IgD-negative memory B cell (primary cell): ENCODE measurements at regions not wholly inside any gene's neighbourhood (a gene's known extent, or its start where the extent isn't known, plus 50 kb on each side); places are given as distances from the start of the nearest gene placed in this dataset.
"Not testable (repeated sequence)": the region's sequence is repeated elsewhere in the genome, so short reads cannot be mapped to it uniquely, and the experiment has no call there.

Experiments
- H3K27ac Mint-ChIP-seq, 3 donors: one replicate each; pipeline ENCODE4 v1.8.0; 2020 to 2022; ENCODE audit warnings: mild to moderate bottlenecking in 3 of 3, mixed read lengths in 3 of 3, moderate library complexity in 1 of 3
- H3K27me3 Mint-ChIP-seq: one replicate; pipeline ENCODE4 v1.8.0; 2021; ENCODE audit warnings: mixed read lengths
- H3K36me3 Mint-ChIP-seq: one replicate; pipeline ENCODE4 v1.8.0; 2020; ENCODE audit warnings: mild to moderate bottlenecking, mixed read lengths
- H3K4me1 Mint-ChIP-seq, 3 donors: one replicate each; pipeline ENCODE4 v1.8.0; 2020 to 2022; ENCODE audit warnings: mixed read lengths in 3 of 3, mild to moderate bottlenecking in 1 of 3
- H3K4me3 Mint-ChIP-seq, 4 donors: one replicate each; pipeline ENCODE4 v1.8.0; 2020 to 2022; ENCODE audit warnings: mild to moderate bottlenecking in 4 of 4, mixed read lengths in 4 of 4, moderate library complexity in 3 of 4
- H3K9me3 Mint-ChIP-seq, 3 donors: one replicate each; pipeline ENCODE4 v1.8.0; 2020 to 2021; ENCODE audit warnings: mixed read lengths in 3 of 3, mild to moderate bottlenecking in 1 of 3

DNA sequence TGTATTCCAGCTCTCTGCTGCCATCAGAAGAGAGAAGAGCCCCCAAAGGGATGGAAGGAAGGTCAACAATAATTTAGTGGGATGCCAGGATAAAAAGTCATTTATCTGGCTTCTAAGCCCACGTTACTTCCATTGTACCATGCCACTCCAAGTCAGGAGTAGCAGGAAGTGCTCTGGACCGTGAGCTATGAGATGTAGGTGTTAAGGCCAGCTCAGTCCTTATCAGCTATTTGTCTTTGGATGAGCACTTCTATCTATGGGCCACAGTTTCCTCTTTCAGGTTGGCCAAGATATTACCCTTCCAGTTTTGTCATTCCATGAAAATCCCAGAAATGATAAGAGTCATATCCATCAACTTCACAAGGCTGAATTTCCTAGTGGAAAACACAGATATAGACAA, 119.4 kb upstream of the CACUL1 start:
- H3K27ac Mint-ChIP-seq, result no peak overlapping the region
- peaks cover 19% of the 10 kb centered on the region for H3K27me3 Mint-ChIP-seq
- H3K4me1 Mint-ChIP-seq, result no peaks in the 10 kb centered on the region
- no peak overlapping the region for H3K4me3 Mint-ChIP-seq
- H3K9me3 Mint-ChIP-seq, result peaks cover 7 to 13% (median 10%) of the 10 kb centered on the region in 3 donors
- H3K36me3 Mint-ChIP-seq, result peaks cover 2% of the 10 kb centered on the region

DNA sequence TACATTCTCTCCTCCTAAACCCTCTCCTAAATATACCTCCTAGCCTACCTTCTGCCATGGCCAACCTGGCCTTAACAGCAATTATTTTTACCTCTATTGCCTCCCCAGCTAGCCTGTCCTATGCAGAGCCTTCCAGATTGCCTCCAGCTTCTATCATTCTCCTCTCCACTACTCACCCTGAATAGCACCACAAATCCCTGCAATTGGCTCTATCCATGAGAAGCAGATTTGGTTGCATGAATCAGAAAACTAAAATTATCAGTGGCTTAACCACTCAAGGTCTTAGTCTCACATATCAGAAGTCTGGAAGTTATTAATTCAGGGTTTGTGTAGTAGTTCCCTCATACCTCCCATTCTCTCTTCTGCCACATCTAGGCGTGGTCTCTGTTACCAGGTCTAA, 120.3 kb upstream of the CACUL1 start:
- H3K27ac Mint-ChIP-seq, result no peak overlapping the region
- peaks cover 7 to 13% (median 10%) of the 10 kb centered on the region in 3 donors for H3K9me3 Mint-ChIP-seq
- H3K4me3 Mint-ChIP-seq, result no peak overlapping the region
- no peaks in the 10 kb centered on the region for H3K4me1 Mint-ChIP-seq
- H3K36me3 Mint-ChIP-seq, result peaks cover 2% of the 10 kb centered on the region
- peaks cover 18% of the 10 kb centered on the region for H3K27me3 Mint-ChIP-seq

DNA sequence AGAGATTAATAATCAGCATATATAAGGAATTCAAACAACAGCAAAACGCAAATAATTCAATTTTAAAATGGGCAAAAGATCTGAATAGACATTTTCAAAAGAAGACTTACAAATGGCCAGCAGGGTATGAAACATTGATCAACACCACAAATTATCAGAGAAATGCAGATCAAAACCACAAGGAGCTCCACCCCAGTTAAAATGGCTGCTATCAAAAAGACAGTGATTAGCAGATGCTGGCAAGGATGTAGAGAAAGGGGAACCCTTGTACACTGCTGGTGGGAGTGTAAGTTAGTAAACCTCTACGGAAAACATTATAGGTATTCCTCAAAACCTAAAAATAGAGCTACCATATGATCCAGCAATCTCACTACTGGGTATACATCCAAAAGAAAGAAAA, 128.0 kb upstream of the CACUL1 start:
- Mint-ChIP-seq H3K27ac (peak overlapping the region in 1 of 3 donors; percentile 48), H3K9me3 (peaks cover 0 to 8% (median 7%) of the 10 kb centered on the region in 3 donors), H3K36me3 (no peaks in the 10 kb centered on the region), H3K4me1 (no peaks in the 10 kb centered on the region), H3K4me3 (no peak overlapping the region), H3K27me3 (no peaks in the 10 kb centered on the region)

DNA sequence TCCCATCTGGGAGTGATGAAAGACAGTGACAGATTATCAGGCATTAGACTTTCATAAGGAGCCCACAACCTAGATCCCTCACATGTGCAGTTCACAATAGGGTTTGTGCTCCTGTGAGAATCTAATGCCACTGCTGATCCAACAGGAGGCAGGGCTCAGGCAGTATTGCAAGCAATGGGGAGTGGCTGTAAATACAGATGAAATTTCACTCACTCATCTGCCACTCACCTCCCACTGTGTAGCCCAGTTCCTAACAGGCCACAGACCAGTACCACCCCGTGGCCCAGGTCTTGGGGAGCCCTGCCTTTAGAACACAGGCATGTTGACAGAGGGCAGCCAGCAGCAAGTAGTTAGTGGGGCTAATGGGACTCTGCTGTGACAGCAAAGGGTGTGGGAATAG, 137.3 kb upstream of the NANOS1 start:
- Mint-ChIP-seq H3K9me3 (peaks cover 2 to 7% (median 6%) of the 10 kb centered on the region in 3 donors), H3K4me1 (no peaks in the 10 kb centered on the region), H3K27me3 (peaks cover 6% of the 10 kb centered on the region), H3K4me3 (no peak overlapping the region), H3K27ac (no peak overlapping the region), H3K36me3 (no peaks in the 10 kb centered on the region)

DNA sequence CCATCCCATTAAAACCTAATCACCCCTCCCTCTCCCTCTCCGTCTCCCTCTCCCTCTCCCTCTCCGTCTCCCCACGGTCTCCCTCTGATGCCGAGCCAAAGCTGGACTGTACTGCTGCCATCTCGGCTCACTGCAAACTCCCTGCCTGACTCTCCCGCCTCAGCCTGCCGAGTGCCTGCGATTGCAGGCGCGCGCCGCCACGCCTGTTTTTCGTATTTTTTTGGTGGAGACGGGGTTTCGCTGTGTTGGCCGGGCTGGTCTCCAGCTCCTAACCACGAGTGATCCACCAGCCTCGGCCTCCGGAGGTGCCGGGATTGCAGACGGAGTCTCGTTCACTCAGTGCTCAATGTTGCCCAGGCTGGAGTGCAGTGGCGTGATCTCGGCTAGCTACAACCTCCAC, 134.6 kb upstream of the NANOS1 start:
- not testable (repeated sequence) for H3K9me3 Mint-ChIP-seq, H3K4me1 Mint-ChIP-seq, H3K27me3 Mint-ChIP-seq, H3K36me3 Mint-ChIP-seq, H3K27ac Mint-ChIP-seq, H3K4me3 Mint-ChIP-seq

DNA sequence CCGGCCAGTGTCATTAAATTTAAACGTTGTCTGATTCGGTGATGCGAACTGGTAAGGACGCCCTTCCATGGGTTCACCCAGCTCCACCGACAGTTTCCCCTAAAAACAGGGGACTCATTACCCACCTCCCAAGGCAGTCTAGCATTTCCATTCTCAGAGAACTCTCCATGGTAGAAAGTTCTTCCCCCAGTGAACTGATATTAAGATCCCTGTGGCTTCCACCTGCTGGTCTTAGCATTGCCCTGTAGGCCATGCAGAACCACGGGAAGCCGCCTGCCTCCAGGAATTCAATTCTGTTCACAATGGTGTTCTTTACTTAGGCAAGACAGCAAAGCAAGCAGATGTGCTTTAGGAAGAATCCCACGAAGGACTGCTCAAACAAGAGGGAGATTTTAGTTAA, 128.9 kb upstream of the NANOS1 start:
- Mint-ChIP-seq H3K27me3 (peaks cover 12% of the 10 kb centered on the region), H3K36me3 (no peaks in the 10 kb centered on the region), H3K27ac (no peak overlapping the region), H3K4me3 (no peak overlapping the region), H3K4me1 (no peaks in the 10 kb centered on the region), H3K9me3 (no peaks in the 10 kb centered on the region)

DNA sequence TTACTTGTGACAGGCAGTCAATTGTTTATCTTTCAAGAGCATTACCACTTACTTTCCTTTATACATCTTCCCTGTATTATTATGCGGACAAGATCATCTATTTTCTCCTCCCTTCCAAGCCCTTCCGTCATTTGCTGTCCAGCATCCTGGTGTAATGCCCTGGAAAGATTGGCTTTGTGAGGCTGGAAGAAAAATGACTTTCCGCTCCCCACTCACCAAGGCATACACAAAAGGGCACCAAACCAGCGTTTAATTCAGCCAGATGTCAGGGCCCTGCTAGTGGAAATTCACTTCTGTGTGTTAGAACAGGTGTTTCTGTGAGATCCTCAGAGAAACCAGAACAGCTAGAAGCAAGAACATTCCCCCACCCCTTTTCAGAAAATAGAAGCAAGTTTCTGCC, 128.1 kb upstream of the NANOS1 start:
- peaks cover 12% of the 10 kb centered on the region for H3K27me3 Mint-ChIP-seq
- H3K36me3 Mint-ChIP-seq, result no peaks in the 10 kb centered on the region
- no peaks in the 10 kb centered on the region for H3K4me1 Mint-ChIP-seq
- no peak overlapping the region for H3K27ac Mint-ChIP-seq
- H3K4me3 Mint-ChIP-seq, result no peak overlapping the region
- peaks cover 0 to 2% (median 0%) of the 10 kb centered on the region in 3 donors for H3K9me3 Mint-ChIP-seq

DNA sequence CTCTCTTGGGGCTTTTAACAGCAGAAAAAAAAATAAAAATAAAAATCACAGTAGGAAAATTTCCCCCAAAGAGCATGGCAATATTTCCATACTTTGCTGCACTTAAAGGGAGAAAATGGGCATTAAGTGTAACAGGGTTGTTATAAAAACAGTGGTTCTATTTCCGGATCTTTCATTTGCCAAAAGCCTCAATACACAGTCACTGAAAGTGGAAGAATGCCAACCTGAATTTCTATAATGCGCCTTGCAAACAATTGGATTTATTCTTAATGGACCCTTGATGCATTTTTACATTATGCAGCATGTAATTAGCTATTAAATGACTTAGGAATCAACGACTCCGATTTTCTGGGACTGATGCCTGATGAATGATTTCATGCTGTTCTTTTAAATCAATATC, 127.6 kb upstream of the NANOS1 start:
- H3K27ac Mint-ChIP-seq, result no peak overlapping the region
- H3K36me3 Mint-ChIP-seq, result no peaks in the 10 kb centered on the region
- no peaks in the 10 kb centered on the region for H3K4me1 Mint-ChIP-seq
- no peak overlapping the region for H3K4me3 Mint-ChIP-seq
- peaks cover 0 to 3% (median 3%) of the 10 kb centered on the region in 3 donors for H3K9me3 Mint-ChIP-seq
- peaks cover 12% of the 10 kb centered on the region for H3K27me3 Mint-ChIP-seq

DNA sequence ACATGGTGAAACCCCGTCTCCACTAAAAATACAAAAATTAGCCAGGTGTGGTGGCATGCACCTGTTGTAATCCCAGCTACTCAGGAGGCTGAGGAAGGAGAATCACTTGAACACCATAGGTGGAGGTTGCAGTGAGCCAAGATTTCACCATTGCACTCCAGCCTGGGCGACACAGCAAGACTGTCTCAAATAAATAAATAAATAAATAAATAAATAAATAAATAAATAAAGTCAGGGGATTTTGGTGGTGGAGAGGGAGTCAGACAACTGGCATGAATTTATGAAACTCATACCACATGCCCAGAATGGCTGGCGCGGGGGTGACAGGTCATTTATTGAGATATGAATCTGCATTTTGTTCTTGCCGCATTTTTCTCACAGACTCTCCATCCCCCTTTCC, 126.9 kb upstream of the NANOS1 start:
- H3K27me3 Mint-ChIP-seq, result peaks cover 12% of the 10 kb centered on the region
- not testable (repeated sequence) for H3K9me3 Mint-ChIP-seq, H3K4me3 Mint-ChIP-seq, H3K27ac Mint-ChIP-seq, H3K4me1 Mint-ChIP-seq, H3K36me3 Mint-ChIP-seq

DNA sequence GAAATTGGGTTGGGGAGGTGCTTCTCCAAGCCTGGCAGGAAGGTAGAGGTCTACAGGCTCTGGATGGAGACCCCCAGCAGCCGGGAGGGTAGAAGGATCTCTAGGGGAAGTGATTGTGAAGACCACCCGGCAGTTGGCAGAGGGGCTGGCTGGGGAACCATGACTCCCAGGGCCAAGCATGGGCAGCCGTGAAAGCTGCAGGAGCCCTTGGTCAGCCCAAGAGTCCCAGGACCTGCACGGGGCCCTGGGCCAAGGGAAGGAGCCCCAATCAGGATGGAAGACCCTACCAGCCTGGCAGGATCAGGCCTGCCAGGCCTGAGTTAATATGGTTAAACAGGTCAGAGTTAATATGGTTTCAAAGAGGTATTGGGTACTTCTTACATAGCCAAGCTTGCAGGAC, 126.3 kb upstream of the NANOS1 start:
- Mint-ChIP-seq H3K9me3 (peaks cover 0 to 3% (median 3%) of the 10 kb centered on the region in 3 donors), H3K27me3 (peaks cover 12% of the 10 kb centered on the region), H3K27ac (no peak overlapping the region), H3K4me3 (no peak overlapping the region), H3K36me3 (no peaks in the 10 kb centered on the region), H3K4me1 (no peaks in the 10 kb centered on the region)

DNA sequence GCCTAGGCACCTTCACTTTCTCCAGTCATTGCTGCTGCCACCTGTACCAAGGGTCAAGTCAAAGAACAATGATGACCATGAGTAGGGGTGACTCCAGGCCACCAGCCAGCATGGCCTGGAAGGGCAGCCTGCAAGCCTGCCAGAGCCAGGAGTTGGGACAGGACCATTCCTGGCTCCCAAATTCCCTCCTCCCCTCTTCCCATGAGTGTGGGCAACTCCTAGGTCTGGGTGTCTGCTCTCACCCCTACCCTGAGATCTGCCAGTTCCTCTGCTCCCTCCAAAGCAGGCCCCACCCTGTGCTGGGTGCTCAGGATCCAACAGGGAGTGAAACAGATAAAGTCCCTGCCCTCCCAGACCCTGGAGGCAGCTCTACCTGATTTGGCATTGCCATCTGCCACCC, 125.8 kb upstream of the NANOS1 start:
- Mint-ChIP-seq H3K27ac (no peak overlapping the region), H3K27me3 (peaks cover 12% of the 10 kb centered on the region), H3K4me3 (no peak overlapping the region), H3K9me3 (peaks cover 0 to 3% (median 3%) of the 10 kb centered on the region in 3 donors), H3K36me3 (no peaks in the 10 kb centered on the region), H3K4me1 (no peaks in the 10 kb centered on the region)

DNA sequence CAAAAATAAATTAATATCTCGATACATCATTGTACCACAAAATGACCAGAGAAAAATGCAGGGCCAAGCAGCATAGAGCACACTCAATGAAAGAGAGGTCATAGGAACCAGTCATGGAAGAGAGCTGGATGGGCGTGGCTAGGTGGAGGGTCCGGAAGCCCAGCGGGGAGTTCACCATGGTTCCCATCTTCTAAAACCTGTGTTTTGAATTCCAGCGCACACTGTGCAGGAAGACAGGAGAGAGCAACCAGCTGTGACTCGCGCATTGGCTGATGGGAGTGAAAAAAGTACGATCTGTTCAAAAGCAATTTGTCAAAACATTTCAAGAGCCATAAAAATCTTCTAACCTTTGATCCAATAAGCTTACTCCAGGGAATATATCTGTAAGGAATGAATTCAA, 125.2 kb upstream of the NANOS1 start:
- H3K4me1 Mint-ChIP-seq, result no peaks in the 10 kb centered on the region
- H3K27me3 Mint-ChIP-seq, result peaks cover 12% of the 10 kb centered on the region
- H3K36me3 Mint-ChIP-seq, result no peaks in the 10 kb centered on the region
- H3K27ac Mint-ChIP-seq, result no peak overlapping the region
- H3K9me3 Mint-ChIP-seq, result peaks cover 0 to 3% (median 3%) of the 10 kb centered on the region in 3 donors
- no peak overlapping the region for H3K4me3 Mint-ChIP-seq

DNA sequence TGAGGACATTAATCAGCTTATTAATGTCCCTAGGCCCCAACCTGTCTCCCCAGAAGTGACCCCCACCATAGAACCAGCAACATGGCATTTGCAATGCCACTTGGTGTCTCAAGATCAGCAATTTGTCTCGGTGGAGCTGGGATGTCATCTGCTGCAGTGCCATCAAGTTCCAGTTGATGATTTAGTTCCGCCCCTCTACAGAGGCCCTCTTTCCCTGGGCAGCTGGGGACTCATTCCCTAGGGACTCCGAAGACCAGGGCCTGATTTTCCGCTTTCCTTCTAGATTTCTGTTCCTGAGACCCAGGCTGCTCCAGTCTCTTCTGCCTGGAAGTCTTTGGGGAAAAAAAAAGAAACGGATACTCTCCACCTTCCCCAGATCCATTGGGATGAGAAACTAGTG, 122.5 kb upstream of the NANOS1 start:
- H3K4me3 Mint-ChIP-seq, result no peak overlapping the region
- peaks cover 12% of the 10 kb centered on the region for H3K27me3 Mint-ChIP-seq
- peaks cover 0 to 5% (median 3%) of the 10 kb centered on the region in 3 donors for H3K9me3 Mint-ChIP-seq
- no peak overlapping the region for H3K27ac Mint-ChIP-seq
- no peaks in the 10 kb centered on the region for H3K4me1 Mint-ChIP-seq
- H3K36me3 Mint-ChIP-seq, result no peaks in the 10 kb centered on the region

DNA sequence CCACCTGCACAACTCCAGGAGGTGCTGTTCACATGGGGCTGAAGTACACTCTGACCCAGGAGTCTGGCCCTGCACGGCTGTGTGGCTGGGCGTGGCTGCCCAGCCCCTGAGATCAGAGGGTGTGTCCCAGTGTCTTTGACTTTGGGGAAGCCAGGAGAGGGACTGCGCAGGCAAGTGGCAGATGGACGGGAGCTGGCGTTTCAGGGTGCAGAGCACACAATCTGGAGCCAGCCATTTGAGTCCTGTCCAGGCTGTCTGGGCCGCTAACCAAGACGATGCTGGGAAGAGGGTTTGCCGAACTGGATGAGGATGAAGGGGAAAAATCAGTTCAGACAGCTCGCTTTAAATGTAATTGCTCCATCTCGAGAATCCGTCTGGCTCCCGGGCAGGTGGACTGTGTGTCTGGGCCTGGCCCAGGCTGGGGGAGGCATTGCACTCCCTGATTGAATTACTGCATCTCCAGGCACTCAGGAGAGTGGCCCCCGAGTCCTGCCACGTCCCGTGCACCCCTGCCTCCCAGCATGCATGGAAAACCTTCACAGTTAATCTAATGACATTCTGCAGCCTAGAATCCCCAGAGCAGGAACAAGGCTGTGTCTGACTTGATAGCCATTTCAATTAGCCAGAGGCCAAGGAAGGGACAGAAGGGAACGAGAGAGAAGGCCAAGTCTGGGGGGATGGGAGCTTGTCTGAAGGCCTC, 120.8 kb upstream of the NANOS1 start:
- Mint-ChIP-seq H3K36me3 (no peaks in the 10 kb centered on the region), H3K27me3 (peaks cover 10% of the 10 kb centered on the region), H3K4me1 (no peaks in the 10 kb centered on the region), H3K9me3 (peaks cover 0 to 8% (median 3%) of the 10 kb centered on the region in 3 donors), H3K4me3 (no peak overlapping the region), H3K27ac (peak overlapping the region in 1 of 3 donors; percentile 52)

DNA sequence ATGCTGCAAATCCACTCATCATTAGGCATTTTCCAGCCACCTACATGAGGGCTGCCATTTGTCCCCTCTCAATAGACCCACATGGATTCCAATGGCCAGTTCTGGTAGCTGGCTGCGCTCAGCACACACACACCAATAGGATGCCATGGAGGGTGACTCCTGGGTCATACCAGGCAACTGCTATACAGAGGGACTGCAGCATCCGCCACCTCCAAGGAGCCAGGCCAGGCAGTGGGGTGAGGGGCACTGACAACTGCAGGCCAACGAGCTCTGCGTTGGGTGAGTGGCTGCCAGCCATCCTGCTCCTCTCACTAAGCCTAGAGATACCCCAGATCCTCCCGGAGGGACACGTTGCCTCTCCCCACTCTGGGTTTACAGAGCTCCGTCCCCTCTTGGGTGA, 118.8 kb upstream of the NANOS1 start:
- H3K4me1 Mint-ChIP-seq, result no peaks in the 10 kb centered on the region
- H3K27ac Mint-ChIP-seq, result no peak overlapping the region
- H3K9me3 Mint-ChIP-seq, result peaks cover 0 to 8% (median 3%) of the 10 kb centered on the region in 3 donors
- peaks cover 10% of the 10 kb centered on the region for H3K27me3 Mint-ChIP-seq
- H3K36me3 Mint-ChIP-seq, result no peaks in the 10 kb centered on the region
- H3K4me3 Mint-ChIP-seq, result no peak overlapping the region

DNA sequence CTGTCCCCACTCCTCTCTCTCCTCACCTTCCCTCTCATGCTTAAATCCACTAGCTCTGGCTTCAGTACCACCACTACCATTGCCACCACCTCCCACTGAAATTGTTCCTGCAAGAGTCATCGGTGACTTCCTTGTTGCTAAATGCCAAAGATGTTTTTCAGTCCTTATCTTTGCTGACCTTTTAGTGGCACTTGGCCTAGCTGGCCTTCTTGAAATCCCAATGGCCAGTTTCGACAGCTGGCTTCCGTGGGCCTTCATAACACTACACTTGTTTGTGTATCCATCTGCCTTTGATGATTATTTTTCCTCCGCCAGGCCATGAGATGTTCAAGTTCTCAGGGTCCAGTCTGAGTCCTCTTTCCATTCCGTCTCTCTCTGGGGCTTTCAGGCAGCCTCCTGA, 118.2 kb upstream of the NANOS1 start:
- Mint-ChIP-seq H3K9me3 (peaks cover 0 to 8% (median under 1%) of the 10 kb centered on the region in 3 donors), H3K27ac (no peak overlapping the region), H3K36me3 (no peaks in the 10 kb centered on the region), H3K4me3 (no peak overlapping the region), H3K27me3 (peaks cover 10% of the 10 kb centered on the region), H3K4me1 (no peaks in the 10 kb centered on the region)
